Mesothelial cell of epicardium (in vitro differentiated cells): ENCODE measurements at regions not wholly inside any gene's neighbourhood (a gene's known extent, or its start where the extent isn't known, plus 50 kb on each side); places are given as distances from the start of the nearest gene placed in this dataset.

ENCODE experiments used
- DNase-seq, 2 experiments: peaks; one replicate each; pipeline ENCODE4 v3.0.0; 2021; ENCODE audit warnings: low spot score in 2 of 2; ENCODE audit not compliant: unreplicated experiment in 2 of 2
- H3K27ac Mint-ChIP-seq: 2 replicates; pipeline ENCODE4 v1.8.0; 2021; ENCODE audit warnings: mixed read lengths
- H3K27me3 Mint-ChIP-seq: 2 replicates; pipeline ENCODE4 v1.8.0; 2021; ENCODE audit warnings: low read depth, mixed read lengths
- H3K36me3 Mint-ChIP-seq: 2 replicates; pipeline ENCODE4 v1.8.0; 2021; ENCODE audit warnings: mixed read lengths
- H3K4me1 Mint-ChIP-seq: 2 replicates; pipeline ENCODE4 v1.8.0; 2021; ENCODE audit warnings: mixed read lengths
- H3K4me3 Mint-ChIP-seq: 2 replicates; pipeline ENCODE4 v1.8.0; 2021; ENCODE audit warnings: mild to moderate bottlenecking, moderate library complexity, mixed read lengths
- H3K9me3 Mint-ChIP-seq: 2 replicates; pipeline ENCODE4 v1.8.0; 2021; ENCODE audit warnings: mixed read lengths
- TF ChIP-seq, protein P1 (sequence below): fragments of 200-600 bp; sonication (generic); IDR thresholded peaks from one replicate; pipeline ENCODE4 v1.5.0; 2021; ENCODE audit warnings: antibody characterized with exemption; ENCODE audit not compliant: unreplicated experiment

DNA sequence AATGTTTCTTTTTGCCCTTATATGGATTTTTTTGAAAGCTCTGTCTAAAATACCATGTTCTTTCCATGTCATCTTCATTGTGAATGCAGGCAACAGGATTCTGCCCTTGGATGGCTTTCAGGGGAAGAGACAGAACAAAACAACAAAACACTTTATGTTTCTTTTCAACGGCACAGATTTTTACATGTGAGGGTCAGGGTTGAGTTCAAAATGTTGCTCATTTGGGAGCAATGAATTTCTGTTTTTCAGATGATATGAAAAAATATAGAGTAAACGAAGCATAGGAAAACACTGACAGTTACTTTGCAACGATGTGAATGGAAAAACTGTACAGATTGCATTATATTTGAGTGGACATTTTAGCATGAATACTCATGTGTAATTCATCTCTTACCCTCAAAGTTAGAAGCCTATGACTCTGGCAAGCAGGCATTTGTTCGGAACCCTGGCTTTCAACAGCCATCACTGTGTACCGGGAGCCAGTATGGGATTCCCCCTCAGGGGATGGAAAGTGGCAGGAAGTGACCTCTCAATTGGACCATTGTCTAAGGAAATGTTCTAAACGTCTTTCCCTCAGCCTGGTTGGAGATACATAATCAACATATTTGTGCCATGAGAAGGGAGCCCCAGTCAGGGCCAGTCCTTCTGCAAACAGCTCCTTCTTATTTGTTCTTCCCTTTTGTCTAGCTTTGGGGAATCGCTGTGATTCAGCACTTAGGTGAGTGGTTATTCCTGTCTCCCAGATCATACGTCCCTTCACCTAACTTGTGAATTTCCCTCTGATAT lies 153.9 kb upstream of the MEF2C start:
- H3K4me1 Mint-ChIP-seq: peaks cover 15% of the 10 kb centered on the region
- H3K4me3 Mint-ChIP-seq: no peak overlapping the region
- TF ChIP-seq, protein P1, sequence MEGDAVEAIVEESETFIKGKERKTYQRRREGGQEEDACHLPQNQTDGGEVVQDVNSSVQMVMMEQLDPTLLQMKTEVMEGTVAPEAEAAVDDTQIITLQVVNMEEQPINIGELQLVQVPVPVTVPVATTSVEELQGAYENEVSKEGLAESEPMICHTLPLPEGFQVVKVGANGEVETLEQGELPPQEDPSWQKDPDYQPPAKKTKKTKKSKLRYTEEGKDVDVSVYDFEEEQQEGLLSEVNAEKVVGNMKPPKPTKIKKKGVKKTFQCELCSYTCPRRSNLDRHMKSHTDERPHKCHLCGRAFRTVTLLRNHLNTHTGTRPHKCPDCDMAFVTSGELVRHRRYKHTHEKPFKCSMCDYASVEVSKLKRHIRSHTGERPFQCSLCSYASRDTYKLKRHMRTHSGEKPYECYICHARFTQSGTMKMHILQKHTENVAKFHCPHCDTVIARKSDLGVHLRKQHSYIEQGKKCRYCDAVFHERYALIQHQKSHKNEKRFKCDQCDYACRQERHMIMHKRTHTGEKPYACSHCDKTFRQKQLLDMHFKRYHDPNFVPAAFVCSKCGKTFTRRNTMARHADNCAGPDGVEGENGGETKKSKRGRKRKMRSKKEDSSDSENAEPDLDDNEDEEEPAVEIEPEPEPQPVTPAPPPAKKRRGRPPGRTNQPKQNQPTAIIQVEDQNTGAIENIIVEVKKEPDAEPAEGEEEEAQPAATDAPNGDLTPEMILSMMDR: no peak
- no peak overlapping the region for H3K27ac Mint-ChIP-seq
- no peaks in the 10 kb centered on the region for H3K36me3 Mint-ChIP-seq
- H3K27me3 Mint-ChIP-seq: no peaks in the 10 kb centered on the region
- no peak for DNase-seq
- peaks cover 6% of the 10 kb centered on the region for H3K9me3 Mint-ChIP-seq

DNA sequence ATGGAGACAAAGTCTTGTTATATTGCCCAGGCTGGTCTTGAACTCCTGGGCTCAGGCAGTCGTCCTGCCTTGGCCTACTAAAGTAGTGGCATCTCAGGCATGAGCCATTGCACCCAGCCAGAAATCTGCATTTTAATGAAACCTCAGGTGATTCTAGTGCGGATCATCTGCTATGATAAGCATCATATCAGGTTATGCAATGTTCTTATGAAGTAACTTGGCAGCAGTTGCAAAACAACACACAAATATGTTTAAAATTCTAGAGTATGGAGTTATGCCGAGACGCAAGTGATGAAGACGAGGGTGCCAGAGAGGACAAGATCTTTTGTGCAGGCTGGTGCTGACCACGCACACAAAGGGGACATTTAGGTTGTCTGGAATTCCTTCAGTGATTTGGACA lies 153.2 kb upstream of the MEF2C start:
- Mint-ChIP-seq H3K9me3 (peaks cover 6% of the 10 kb centered on the region), H3K36me3 (no peaks in the 10 kb centered on the region), H3K4me3 (no peak overlapping the region), H3K4me1 (peaks cover 7% of the 10 kb centered on the region), H3K27ac (no peak overlapping the region), H3K27me3 (no peaks in the 10 kb centered on the region)
- TF ChIP-seq, protein P1: no peak
- DNase-seq: no peak

DNA sequence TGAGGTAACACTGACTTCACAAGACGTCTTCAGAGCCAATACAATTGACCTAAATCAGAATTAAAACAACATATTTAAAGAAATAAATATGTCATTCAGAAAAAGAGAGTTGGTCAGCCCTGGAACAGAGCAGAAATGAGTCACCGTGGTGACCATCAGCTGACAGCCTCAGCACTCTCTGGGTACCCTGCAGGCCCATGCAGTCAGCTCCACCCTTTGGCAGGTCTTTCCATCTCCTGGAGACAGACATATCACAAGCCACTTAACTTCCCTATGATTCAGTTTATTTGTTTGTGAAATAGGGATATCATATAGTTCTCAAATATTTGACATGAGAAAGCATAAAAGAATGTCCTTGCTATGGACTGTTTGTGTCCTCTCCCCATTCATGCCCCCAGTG lies 151.6 kb upstream of the MEF2C start:
- no peaks in the 10 kb centered on the region for H3K4me1 Mint-ChIP-seq
- no peaks in the 10 kb centered on the region for H3K27me3 Mint-ChIP-seq
- H3K9me3 Mint-ChIP-seq: peaks cover 6% of the 10 kb centered on the region
- TF ChIP-seq, protein P1: no peak
- no peak for DNase-seq
- no peaks in the 10 kb centered on the region for H3K36me3 Mint-ChIP-seq
- H3K27ac Mint-ChIP-seq: no peak overlapping the region
- no peak overlapping the region for H3K4me3 Mint-ChIP-seq

DNA sequence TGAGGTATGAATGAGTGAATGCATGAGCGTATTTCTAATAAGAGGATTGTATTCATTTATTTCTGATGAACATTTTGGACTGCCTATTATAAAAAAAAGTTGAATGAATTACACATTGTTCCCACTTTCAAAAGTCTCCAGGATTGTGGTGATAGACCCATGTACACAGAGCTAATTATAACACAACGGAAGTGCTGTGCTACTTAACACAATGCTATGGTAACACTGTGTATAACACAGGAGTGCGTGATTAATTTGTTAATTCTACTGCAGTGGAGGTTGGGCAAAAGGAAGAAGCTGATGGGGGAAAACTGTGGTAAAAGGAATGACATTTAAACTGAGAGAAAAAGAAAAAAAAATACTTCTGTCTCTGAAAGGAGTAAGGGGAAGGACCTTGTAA lies 147.8 kb upstream of the MEF2C start:
- TF ChIP-seq, protein P1: no peak
- Mint-ChIP-seq H3K27me3 (no peaks in the 10 kb centered on the region), H3K36me3 (peaks cover 2% of the 10 kb centered on the region), H3K4me1 (peaks cover 8% of the 10 kb centered on the region), H3K4me3 (no peak overlapping the region), H3K27ac (no peak overlapping the region), H3K9me3 (peaks cover 14% of the 10 kb centered on the region)
- no peak for DNase-seq

DNA sequence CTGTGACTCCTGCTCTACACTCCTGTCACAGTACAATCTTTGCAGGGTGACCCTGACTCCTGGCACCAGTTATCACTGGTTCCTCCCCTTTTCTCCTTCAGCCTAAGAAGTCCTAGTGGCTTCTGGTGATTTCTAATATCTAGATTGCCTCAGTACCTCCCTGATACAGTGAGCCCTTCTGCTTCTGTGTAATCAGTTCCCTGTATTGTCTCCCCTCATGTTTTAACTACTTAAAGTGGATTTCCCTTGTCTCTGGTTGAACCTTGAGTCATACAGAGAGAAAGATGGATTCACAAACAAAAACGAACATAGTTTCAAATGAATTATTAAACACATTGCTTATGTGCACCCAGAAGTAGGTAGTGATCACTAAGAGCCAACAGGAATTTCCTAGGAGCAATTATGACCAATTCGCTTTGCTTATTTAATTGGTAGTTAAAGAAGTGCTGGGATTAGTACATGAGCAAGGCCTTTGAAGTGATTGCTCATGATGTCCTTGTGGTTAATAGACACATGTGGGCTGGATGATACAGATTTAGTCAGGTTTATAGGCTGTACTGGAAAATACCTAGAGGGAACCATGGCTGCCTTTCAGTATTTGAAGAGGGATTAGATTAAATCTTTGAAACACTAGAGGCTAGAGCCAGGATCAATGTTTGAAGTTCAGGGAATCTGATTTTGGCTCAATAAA lies 145.8 kb upstream of the MEF2C start:
- Mint-ChIP-seq H3K4me3 (no peak overlapping the region), H3K27ac (no peak overlapping the region), H3K9me3 (peaks cover 19% of the 10 kb centered on the region), H3K27me3 (no peaks in the 10 kb centered on the region), H3K36me3 (peaks cover 2% of the 10 kb centered on the region), H3K4me1 (peaks cover 8% of the 10 kb centered on the region)
- DNase-seq: no peak
- TF ChIP-seq, protein P1: no peak
